Calu3 (cell line): ENCODE measurements at regions not wholly inside any gene's neighbourhood (a gene's known extent, or its start where the extent isn't known, plus 50 kb on each side); places are given as distances from the start of the nearest gene placed in this dataset.

Experiments
- BruUV-seq: library from RNA; stranded (reverse); fragments of 400-500 nt; replicated peaks from 2 replicates; lab custom pipeline; 2021; lab: Mats Ljungman, UMichigan
- CTCF ChIA-PET: fragments of 300-600 bp; sonication (Branson Sonifier 250); formaldehyde crosslinking; loops from one replicate; lab custom pipeline; 2022; ENCODE audit warnings: antibody characterized with exemption; lab: Charles Lee
- DNase-seq: peaks from one replicate; pipeline ENCODE4 v3.0.0; 2022
- H3K27ac Mint-ChIP-seq: one replicate; pipeline ENCODE4 v1.8.0; 2022; ENCODE audit warnings: mixed read lengths; ENCODE audit not compliant: unreplicated experiment
- H3K27me3 Mint-ChIP-seq: one replicate; pipeline ENCODE4 v1.8.0; 2022; ENCODE audit warnings: mixed read lengths; ENCODE audit not compliant: unreplicated experiment
- H3K36me3 Mint-ChIP-seq: one replicate; pipeline ENCODE4 v1.8.0; 2022; ENCODE audit warnings: mild to moderate bottlenecking, moderate library complexity, mixed read lengths; ENCODE audit not compliant: insufficient read depth, unreplicated experiment
- H3K4me1 Mint-ChIP-seq: one replicate; pipeline ENCODE4 v1.8.0; 2022; ENCODE audit warnings: mild to moderate bottlenecking, low read depth, mixed read lengths; ENCODE audit not compliant: unreplicated experiment
- H3K4me3 Mint-ChIP-seq: one replicate; pipeline ENCODE4 v1.8.0; 2022; ENCODE audit warnings: mild to moderate bottlenecking, low read depth, moderate library complexity, mixed read lengths; ENCODE audit not compliant: unreplicated experiment
- H3K9me3 Mint-ChIP-seq: one replicate; pipeline ENCODE4 v1.8.0; 2022; ENCODE audit warnings: low read depth, mixed read lengths; ENCODE audit not compliant: unreplicated experiment
- CTCF ChIP-seq: fragments of 200-600 bp; IDR thresholded peaks from one replicate; pipeline ENCODE4 v1.8.0; 2022; ENCODE audit warnings: antibody characterized with exemption; ENCODE audit not compliant: unreplicated experiment
- intact Hi-C: fragments of 100-400 bp; cut with micrococcal nuclease; formaldehyde crosslinking; loops from one replicate; pipeline ENCODE4 v1.10.0; 2022; ENCODE audit not compliant: unreplicated experiment

GRCh38 chr16:14338236-14338635, 267.1 kb downstream of the MRTFB start:
- H3K27ac Mint-ChIP-seq, result no peak overlapping the region
- H3K9me3 Mint-ChIP-seq, result peaks cover 6% of the 10 kb centered on the region
- DNase-seq, result no peak
- no peaks in the 10 kb centered on the region for H3K4me1 Mint-ChIP-seq
- H3K4me3 Mint-ChIP-seq, result no peak overlapping the region
- H3K27me3 Mint-ChIP-seq, result peaks cover 20% of the 10 kb centered on the region
- BruUV-seq, result no TSS peak
- TF ChIP-seq CTCF, result no peak
- intact Hi-C loops, result no loop called here
- no peaks in the 10 kb centered on the region for H3K36me3 Mint-ChIP-seq
- CTCF ChIA-PET, result no interaction called here

- Mint-ChIP-seq H3K4me1 (no peaks in the 10 kb centered on the region), H3K27ac (no peak overlapping the region), H3K9me3 (no peaks in the 10 kb centered on the region), H3K4me3 (no peak overlapping the region), H3K27me3 (peaks cover 13% of the 10 kb centered on the region), H3K36me3 (no peaks in the 10 kb centered on the region)
- intact Hi-C loops, result no loop called here
- DNase-seq, result no peak
- no TSS peak for BruUV-seq
- CTCF ChIA-PET, result no interaction called here
- no peak for TF ChIP-seq CTCF
Observed at GRCh38 chr16:14337303-14338191, 266.4 kb downstream of the MRTFB start.

DNA sequence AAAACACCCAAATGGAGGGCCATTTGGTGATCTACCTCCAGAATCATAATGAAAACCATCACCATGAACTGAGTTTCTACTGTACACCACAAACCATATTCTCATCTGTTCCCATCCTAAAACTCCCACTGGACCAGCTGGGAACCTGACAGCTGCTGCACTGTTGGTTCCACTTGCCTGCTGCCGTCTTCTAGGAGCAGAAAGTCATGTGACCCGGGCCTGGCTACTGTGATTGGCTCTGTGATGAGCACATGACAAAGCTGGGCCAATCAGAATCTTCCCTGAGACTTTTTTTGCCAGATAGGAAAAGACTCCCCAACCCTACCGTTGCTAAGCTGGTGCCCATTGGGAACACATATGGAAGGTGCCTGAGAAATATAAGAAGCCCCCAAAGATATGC, 264.2 kb downstream of the MRTFB start:
- H3K27ac Mint-ChIP-seq, result no peak overlapping the region
- CTCF ChIA-PET, result no interaction called here
- no peak for DNase-seq

GRCh38 chr16:14334366-14335080, 263.4 kb downstream of the MRTFB start:
- Mint-ChIP-seq H3K27me3 (peaks cover 9% of the 10 kb centered on the region), H3K9me3 (no peaks in the 10 kb centered on the region)

More for the DNA sequence above, 264.2 kb downstream of the MRTFB start:
- no TSS peak for BruUV-seq
- H3K36me3 Mint-ChIP-seq, result no peaks in the 10 kb centered on the region
- H3K4me3 Mint-ChIP-seq, result no peak overlapping the region
- TF ChIP-seq CTCF, result no peak
- H3K27me3 Mint-ChIP-seq, result peaks cover 9% of the 10 kb centered on the region
- H3K4me1 Mint-ChIP-seq, result no peaks in the 10 kb centered on the region
- intact Hi-C loops, result no loop called here
- H3K9me3 Mint-ChIP-seq, result no peaks in the 10 kb centered on the region

More at GRCh38 chr16:14334366-14335080, 263.4 kb downstream of the MRTFB start:
- CTCF ChIA-PET, result no interaction called here
- no TSS peak for BruUV-seq
- H3K27ac Mint-ChIP-seq, result no peak overlapping the region
- no peak for DNase-seq
- no peak for TF ChIP-seq CTCF
- intact Hi-C loops, result no loop called here
- H3K4me3 Mint-ChIP-seq, result no peak overlapping the region
- no peaks in the 10 kb centered on the region for H3K4me1 Mint-ChIP-seq
- no peaks in the 10 kb centered on the region for H3K36me3 Mint-ChIP-seq
